ENCODE measurements at regions not wholly inside any gene's neighbourhood (a gene's known extent, or its start where the extent isn't known, plus 50 kb on each side); places are given as distances from the start of the nearest gene placed in this dataset.

GRCh38 chrX:95346856-95347255 is 1337.8 kb upstream of the DIAPH2 start:
- Histone ChIP-seq H3K27me3 (replicated peaks in 1 of 7) (no peaks in the 10 kb centered on the region), H3K4me1 (no peaks in the 10 kb centered on the region), H3K36me3 (no peaks in the 10 kb centered on the region), H3K27ac (no peak overlapping the region), H3K4me3 (no peak overlapping the region), H3K9me3 (no peaks in the 10 kb centered on the region)
- intact Hi-C loops (cut with DNase I; ENCODE audit: low total_unique reads): no loop called here
- no peak for DNase-seq
- no peak for TF ChIP-seq POLR2A (IDR thresholded peaks at IDR 0.05)
- TF ChIP-seq CTCF (IDR thresholded peaks at IDR 0.05 in 8 of 11, conservative IDR thresholded peaks at IDR 0.05 in 3 of 11): no peak
- TF ChIP-seq POLR2AphosphoS5 (IDR thresholded peaks at IDR 0.05): no peak
- WGBS, 5 donors: 51 to 64% (median 58%) methylated on average over 3 of the region's 3 CpGs

- Histone ChIP-seq H3K9me3 (no peaks in the 10 kb centered on the region), H3K4me1 (no peaks in the 10 kb centered on the region), H3K4me3 (no peak overlapping the region), H3K36me3 (no peaks in the 10 kb centered on the region), H3K27ac (no peak overlapping the region), H3K27me3 (replicated peaks in 1 of 7) (no peaks in the 10 kb centered on the region)
- WGBS, 5 donors: 49 to 68% (median 56%) methylated on average over 6 of the region's 6 CpGs
- no peak for DNase-seq
- TF ChIP-seq CTCF (IDR thresholded peaks at IDR 0.05 in 8 of 11, conservative IDR thresholded peaks at IDR 0.05 in 3 of 11): no peak
- no peak for TF ChIP-seq POLR2A (IDR thresholded peaks at IDR 0.05)
- no peak for TF ChIP-seq POLR2AphosphoS5 (IDR thresholded peaks at IDR 0.05)
- intact Hi-C loops (cut with DNase I; ENCODE audit: low total_unique reads): no loop called here
Measured at GRCh38 chrX:95350774-95351488, 1333.7 kb upstream of the DIAPH2 start.

- WGBS, 5 donors: 58 to 84% (median 74%) methylated on average over 2 of the region's 2 CpGs
- intact Hi-C loops (cut with DNase I; ENCODE audit: low total_unique reads): no loop called here
- no peaks in the 10 kb centered on the region for H3K36me3 ChIP-seq
- peaks cover 0 to 7% (median 0%) of the 10 kb centered on the region in 7 donors for H3K27me3 ChIP-seq (replicated peaks in 1 of 7)
- H3K27ac ChIP-seq: no peak overlapping the region
- no peaks in the 10 kb centered on the region for H3K9me3 ChIP-seq
- H3K4me1 ChIP-seq: no peaks in the 10 kb centered on the region
- no peak overlapping the region for H3K4me3 ChIP-seq
- DNase-seq: no peak
- TF ChIP-seq CTCF (IDR thresholded peaks at IDR 0.05 in 8 of 11, conservative IDR thresholded peaks at IDR 0.05 in 3 of 11) (no peak), POLR2A (IDR thresholded peaks at IDR 0.05) (no peak), POLR2AphosphoS5 (IDR thresholded peaks at IDR 0.05) (no peak)
Measured at GRCh38 chrX:95367286-95367685, 1317.4 kb upstream of the DIAPH2 start.

- intact Hi-C loops (cut with DNase I; ENCODE audit: low total_unique reads): no loop called here
- no peak for TF ChIP-seq POLR2A (IDR thresholded peaks at IDR 0.05)
- H3K36me3 ChIP-seq: no peaks in the 10 kb centered on the region
- no peak overlapping the region for H3K27ac ChIP-seq
- H3K4me1 ChIP-seq: no peaks in the 10 kb centered on the region
- DNase-seq: no peak
- H3K4me3 ChIP-seq: no peak overlapping the region
- no peaks in the 10 kb centered on the region for H3K9me3 ChIP-seq
- no peaks in the 10 kb centered on the region for H3K27me3 ChIP-seq (replicated peaks in 1 of 7)
Measured at GRCh38 chrX:95382799-95383198, 1301.8 kb upstream of the DIAPH2 start.

- no peak overlapping the region for H3K4me3 ChIP-seq
- TF ChIP-seq POLR2AphosphoS5 (IDR thresholded peaks at IDR 0.05) (no peak), POLR2A (IDR thresholded peaks at IDR 0.05) (no peak), CTCF (IDR thresholded peaks at IDR 0.05 in 8 of 11, conservative IDR thresholded peaks at IDR 0.05 in 3 of 11) (no peak)
- H3K27ac ChIP-seq: no peak overlapping the region
- no peaks in the 10 kb centered on the region for H3K9me3 ChIP-seq
- H3K36me3 ChIP-seq: no peaks in the 10 kb centered on the region
- no peak for DNase-seq
- H3K27me3 ChIP-seq (replicated peaks in 1 of 7): no peaks in the 10 kb centered on the region
- no peaks in the 10 kb centered on the region for H3K4me1 ChIP-seq
- 73 to 97% (median 85%) methylated on average over 2 of the region's 2 CpGs for WGBS, 5 donors
- intact Hi-C loops (cut with DNase I; ENCODE audit: low total_unique reads): no loop called here
Measured at GRCh38 chrX:95383778-95384177, 1300.9 kb upstream of the DIAPH2 start.

Measured in spleen (tissue), 11 donors.